ENCODE measurements at regions not wholly inside any gene's neighbourhood (a gene's known extent, or its start where the extent isn't known, plus 50 kb on each side); places are given as distances from the start of the nearest gene placed in this dataset.

GRCh38 chr20:46811224-46812084 lies 83.2 kb upstream of the EYA2 start:
- DNase-seq (ENCODE audit: low spot score): peak; percentile 89

- no peak for DNase-seq (ENCODE audit: low spot score)
Observed at GRCh38 chr20:46814366-46815232, 80.0 kb upstream of the EYA2 start.

- DNase-seq (ENCODE audit: low spot score): no peak
Observed at GRCh38 chr20:46816097-46816496, 78.5 kb upstream of the EYA2 start.

GRCh38 chr20:46816886-46817638 lies 77.6 kb upstream of the EYA2 start:
- no peak for DNase-seq (ENCODE audit: low spot score)

GRCh38 chr20:46820682-46821081 lies 74.0 kb upstream of the EYA2 start:
- no peak for DNase-seq (ENCODE audit: low spot score)

GRCh38 chr20:46823271-46823751 lies 71.3 kb upstream of the EYA2 start:
- no peak for DNase-seq (ENCODE audit: low spot score)

GRCh38 chr20:46823753-46824152 lies 70.9 kb upstream of the EYA2 start:
- DNase-seq (ENCODE audit: low spot score): no peak

- DNase-seq (ENCODE audit: low spot score): no peak
Observed at GRCh38 chr20:46826343-46826984, 68.2 kb upstream of the EYA2 start.

- DNase-seq (ENCODE audit: low spot score): no peak
Observed at GRCh38 chr20:46827718-46828458, 66.8 kb upstream of the EYA2 start.

GRCh38 chr20:46828471-46828870 lies 66.2 kb upstream of the EYA2 start:
- DNase-seq (ENCODE audit: low spot score): no peak

- DNase-seq (ENCODE audit: low spot score): no peak
Observed at GRCh38 chr20:46830886-46831632, 63.6 kb upstream of the EYA2 start.

GRCh38 chr20:46831633-46832011 lies 63.0 kb upstream of the EYA2 start:
- DNase-seq (ENCODE audit: low spot score): no peak

- no peak for DNase-seq (ENCODE audit: low spot score)
Observed at GRCh38 chr20:46832555-46832954, 62.1 kb upstream of the EYA2 start.

GRCh38 chr20:46833360-46833759 lies 61.3 kb upstream of the EYA2 start:
- no peak for DNase-seq (ENCODE audit: low spot score)

- no peak for DNase-seq (ENCODE audit: low spot score)
Observed at GRCh38 chr20:46835418-46835817, 59.2 kb upstream of the EYA2 start.

GRCh38 chr20:46837083-46837482 lies 57.6 kb upstream of the EYA2 start:
- no peak for DNase-seq (ENCODE audit: low spot score)

GRCh38 chr20:46838011-46838410 lies 56.6 kb upstream of the EYA2 start:
- DNase-seq (ENCODE audit: low spot score): no peak

GRCh38 chr20:46840054-46840729 lies 54.5 kb upstream of the EYA2 start:
- no peak for DNase-seq (ENCODE audit: low spot score)
